ENCODE measurements at regions not wholly inside any gene's neighbourhood (a gene's known extent, or its start where the extent isn't known, plus 50 kb on each side); places are given as distances from the start of the nearest gene placed in this dataset.

GRCh38 chr13:86992251-86992650, 678.9 kb upstream of the SLITRK5 start:
- no peaks in the 10 kb centered on the region for H3K27me3 ChIP-seq
- no peak for FAIRE-seq
- no peaks in the 10 kb centered on the region for H3K4me1 ChIP-seq
- no peak for ATAC-seq
- no peaks in the 10 kb centered on the region for H3K9me3 ChIP-seq
- H3K36me3 ChIP-seq = no peaks in the 10 kb centered on the region
- DNase-seq = no peak
- H3K4me3 ChIP-seq = no peak overlapping the region
- TF ChIP-seq CTCF (IDR thresholded peaks at IDR 0.05) = no peak
- intact Hi-C loops (cut with DNase I) = no loop called here
- no peak overlapping the region for H3K27ac ChIP-seq

GRCh38 chr13:87003265-87003664, 667.9 kb upstream of the SLITRK5 start:
- Histone ChIP-seq H3K4me1 (no peaks in the 10 kb centered on the region), H3K27ac (no peak overlapping the region), H3K9me3 (no peaks in the 10 kb centered on the region), H3K4me3 (no peak overlapping the region), H3K27me3 (no peaks in the 10 kb centered on the region), H3K36me3 (no peaks in the 10 kb centered on the region)
- no peak for TF ChIP-seq CTCF (IDR thresholded peaks at IDR 0.05)
- DNase-seq (no peak), ATAC-seq (no peak), FAIRE-seq (no peak)
- intact Hi-C loops (cut with DNase I) = no loop called here

- TF ChIP-seq CTCF (IDR thresholded peaks at IDR 0.05) = no peak
- intact Hi-C loops (cut with DNase I) = no loop called here
- WGBS, 2 donors = 82 to 87% methylated on average over 2 of the region's 2 CpGs
Observed at GRCh38 chr13:87005511-87005910, 665.7 kb upstream of the SLITRK5 start.

GRCh38 chr13:87035526-87035925, 635.6 kb upstream of the SLITRK5 start:
- H3K9me3 ChIP-seq = no peaks in the 10 kb centered on the region
- no peak for FAIRE-seq
- H3K27ac ChIP-seq = no peak overlapping the region
- H3K4me3 ChIP-seq = no peak overlapping the region
- no peak for ATAC-seq
- H3K36me3 ChIP-seq = no peaks in the 10 kb centered on the region
- no peaks in the 10 kb centered on the region for H3K27me3 ChIP-seq
- no peaks in the 10 kb centered on the region for H3K4me1 ChIP-seq
- no peak for TF ChIP-seq CTCF (IDR thresholded peaks at IDR 0.05)
- no peak for DNase-seq
- WGBS, 2 donors = 66 to 73% methylated on average over 7 of the region's 7 CpGs
- intact Hi-C loops (cut with DNase I) = no loop called here

More at GRCh38 chr13:87005511-87005910, 665.7 kb upstream of the SLITRK5 start:
- no peaks in the 10 kb centered on the region for H3K9me3 ChIP-seq
- no peaks in the 10 kb centered on the region for H3K36me3 ChIP-seq
- FAIRE-seq (no peak), ATAC-seq (no peak), DNase-seq (no peak)
- H3K4me1 ChIP-seq = no peaks in the 10 kb centered on the region
- no peak overlapping the region for H3K4me3 ChIP-seq
- no peaks in the 10 kb centered on the region for H3K27me3 ChIP-seq
- no peak overlapping the region for H3K27ac ChIP-seq

GRCh38 chr13:87042946-87043345, 628.2 kb upstream of the SLITRK5 start:
- no peak overlapping the region for H3K27ac ChIP-seq
- H3K4me3 ChIP-seq = no peak overlapping the region
- ATAC-seq (no peak), FAIRE-seq (no peak), DNase-seq (no peak)
- H3K9me3 ChIP-seq = no peaks in the 10 kb centered on the region
- no peaks in the 10 kb centered on the region for H3K36me3 ChIP-seq
- no peak for TF ChIP-seq CTCF (IDR thresholded peaks at IDR 0.05)
- no peaks in the 10 kb centered on the region for H3K4me1 ChIP-seq
- H3K27me3 ChIP-seq = no peaks in the 10 kb centered on the region
- WGBS, 2 donors = 85 to 86% methylated on average over 1 of the region's 1 CpG
- intact Hi-C loops (cut with DNase I) = no loop called here
